ENCODE measurements at regions not wholly inside any gene's neighbourhood (a gene's known extent, or its start where the extent isn't known, plus 50 kb on each side); places are given as distances from the start of the nearest gene placed in this dataset.

DNA sequence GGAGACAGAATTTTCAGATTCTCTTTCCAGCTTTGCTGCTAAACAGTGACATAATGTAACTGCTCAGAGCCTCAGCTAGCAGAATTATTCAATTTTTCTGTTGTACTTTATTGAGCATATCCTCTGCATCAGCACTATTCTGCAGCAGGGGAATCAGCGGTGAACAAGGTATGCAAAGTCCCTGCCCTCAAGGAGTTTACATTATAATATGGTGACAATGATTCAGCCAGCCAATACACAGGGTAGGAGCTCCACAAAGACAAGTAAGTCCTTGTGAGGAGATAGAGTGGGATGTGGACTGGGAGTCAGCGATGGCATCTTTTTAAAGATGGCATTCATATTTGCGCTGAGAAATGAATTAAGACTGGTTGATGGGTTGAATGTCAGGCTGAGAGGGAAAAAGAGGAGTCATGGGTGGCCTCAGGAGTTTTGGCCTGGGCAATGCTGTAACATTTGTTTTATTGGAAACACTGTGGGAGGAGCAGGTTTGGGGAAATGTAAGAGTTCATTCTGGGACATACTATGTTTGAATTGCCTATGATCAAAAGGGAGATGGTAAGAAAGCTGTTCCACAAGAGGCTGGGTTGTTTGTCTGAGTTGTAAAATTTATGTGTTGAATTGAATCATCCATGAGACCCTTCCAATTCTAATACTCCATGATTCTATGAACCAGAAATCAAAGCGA lies 194.5 kb downstream of the PLK2 start:
- Histone ChIP-seq H3K36me3 (no peaks in the 10 kb centered on the region), H3K9me3 (no peaks in the 10 kb centered on the region), H3K4me1 (no peaks in the 10 kb centered on the region), H3K27ac (no peak overlapping the region), H3K27me3 (no peaks in the 10 kb centered on the region), H3K4me3 (no peak overlapping the region)
- 90 to 96% (median 92%) methylated on average over 4 of the region's 4 CpGs for WGBS, 5 donors
- no peak for DNase-seq
- TF ChIP-seq EP300 (IDR thresholded peaks at IDR 0.05): no peak
- no peak for TF ChIP-seq POLR2A (IDR thresholded peaks at IDR 0.05)
- no peak for TF ChIP-seq POLR2AphosphoS5 (IDR thresholded peaks at IDR 0.05)
- TF ChIP-seq, protein P1, sequence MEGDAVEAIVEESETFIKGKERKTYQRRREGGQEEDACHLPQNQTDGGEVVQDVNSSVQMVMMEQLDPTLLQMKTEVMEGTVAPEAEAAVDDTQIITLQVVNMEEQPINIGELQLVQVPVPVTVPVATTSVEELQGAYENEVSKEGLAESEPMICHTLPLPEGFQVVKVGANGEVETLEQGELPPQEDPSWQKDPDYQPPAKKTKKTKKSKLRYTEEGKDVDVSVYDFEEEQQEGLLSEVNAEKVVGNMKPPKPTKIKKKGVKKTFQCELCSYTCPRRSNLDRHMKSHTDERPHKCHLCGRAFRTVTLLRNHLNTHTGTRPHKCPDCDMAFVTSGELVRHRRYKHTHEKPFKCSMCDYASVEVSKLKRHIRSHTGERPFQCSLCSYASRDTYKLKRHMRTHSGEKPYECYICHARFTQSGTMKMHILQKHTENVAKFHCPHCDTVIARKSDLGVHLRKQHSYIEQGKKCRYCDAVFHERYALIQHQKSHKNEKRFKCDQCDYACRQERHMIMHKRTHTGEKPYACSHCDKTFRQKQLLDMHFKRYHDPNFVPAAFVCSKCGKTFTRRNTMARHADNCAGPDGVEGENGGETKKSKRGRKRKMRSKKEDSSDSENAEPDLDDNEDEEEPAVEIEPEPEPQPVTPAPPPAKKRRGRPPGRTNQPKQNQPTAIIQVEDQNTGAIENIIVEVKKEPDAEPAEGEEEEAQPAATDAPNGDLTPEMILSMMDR (IDR thresholded peaks at IDR 0.05): no peak
- intact Hi-C loops (cut with DNase I; ENCODE audit: low total_unique reads): no loop called here

- Histone ChIP-seq H3K27me3 (no peaks in the 10 kb centered on the region), H3K4me1 (peaks cover 0 to 8% (median 0%) of the 10 kb centered on the region in 4 donors), H3K27ac (no peak overlapping the region), H3K9me3 (no peaks in the 10 kb centered on the region), H3K36me3 (no peaks in the 10 kb centered on the region), H3K4me3 (no peak overlapping the region)
- intact Hi-C loops (cut with DNase I; ENCODE audit: low total_unique reads): no loop called here
- DNase-seq: peak in 1 of 2 donors; percentile 27
- TF ChIP-seq POLR2A (IDR thresholded peaks at IDR 0.05) (no peak), POLR2AphosphoS5 (IDR thresholded peaks at IDR 0.05) (no peak), EP300 (IDR thresholded peaks at IDR 0.05) (no peak)
- TF ChIP-seq, protein P1 (IDR thresholded peaks at IDR 0.05): no peak
- 57 to 77% (median 64%) methylated on average over 3 of the region's 3 CpGs for WGBS, 5 donors
Observed at GRCh38 chr5:58264276-58264675, 195.6 kb downstream of the PLK2 start.

DNA sequence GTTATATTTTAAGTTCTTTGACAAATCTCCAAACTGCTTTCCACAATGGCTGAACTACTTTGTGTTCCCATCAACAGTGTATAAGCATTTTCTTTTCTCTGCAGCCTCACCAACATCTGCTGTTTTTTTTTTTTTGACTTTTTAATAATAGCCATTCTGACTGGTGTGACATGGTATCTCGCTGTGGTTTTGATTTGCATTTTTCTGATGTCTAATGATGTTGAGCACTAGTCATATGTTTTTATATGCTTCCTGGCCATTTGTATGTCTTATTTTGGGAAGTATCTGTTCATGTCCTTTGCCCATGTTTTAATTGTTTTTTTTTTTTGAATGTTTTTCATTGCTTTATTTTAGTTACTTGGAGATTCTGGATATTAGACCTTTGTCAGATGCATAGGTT lies 196.6 kb downstream of the PLK2 start:
- 82 to 97% (median 95%) methylated on average over 1 of the region's 1 CpG for WGBS, 5 donors
- Histone ChIP-seq H3K27ac (no peak overlapping the region), H3K4me3 (no peak overlapping the region), H3K27me3 (no peaks in the 10 kb centered on the region), H3K4me1 (peaks cover 0 to 13% (median 0%) of the 10 kb centered on the region in 4 donors), H3K36me3 (no peaks in the 10 kb centered on the region), H3K9me3 (no peaks in the 10 kb centered on the region)
- DNase-seq: no peak
- intact Hi-C loops (cut with DNase I; ENCODE audit: low total_unique reads): no loop called here
- TF ChIP-seq EP300 (IDR thresholded peaks at IDR 0.05): no peak
- no peak for TF ChIP-seq POLR2A (IDR thresholded peaks at IDR 0.05)
- TF ChIP-seq, protein P1 (IDR thresholded peaks at IDR 0.05): no peak
- TF ChIP-seq POLR2AphosphoS5 (IDR thresholded peaks at IDR 0.05): no peak

DNA sequence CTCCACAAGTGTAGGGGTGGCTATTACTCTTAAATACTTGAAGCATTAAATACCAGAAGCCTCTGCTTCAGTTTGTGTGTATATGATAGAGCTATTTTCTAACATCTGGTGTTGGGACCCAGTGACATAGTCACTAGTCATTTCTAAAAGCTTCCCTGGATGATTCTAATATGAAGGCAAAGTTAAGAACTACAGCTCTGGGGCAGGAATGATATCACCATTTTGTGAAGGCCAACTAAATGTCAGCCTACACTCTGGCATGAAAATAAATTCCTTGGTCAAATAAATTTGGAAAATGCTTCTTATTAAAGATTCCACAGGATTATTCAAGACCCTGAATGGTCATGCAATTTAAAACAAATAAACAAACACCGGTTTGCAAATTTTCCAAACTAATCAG lies 197.7 kb downstream of the PLK2 start:
- DNase-seq: no peak
- intact Hi-C loops (cut with DNase I; ENCODE audit: low total_unique reads): no loop called here

More for the DNA sequence above, 197.7 kb downstream of the PLK2 start:
- TF ChIP-seq, protein P1 (IDR thresholded peaks at IDR 0.05): no peak
- no peak for TF ChIP-seq POLR2AphosphoS5 (IDR thresholded peaks at IDR 0.05)
- no peak for TF ChIP-seq POLR2A (IDR thresholded peaks at IDR 0.05)
- no peak for TF ChIP-seq EP300 (IDR thresholded peaks at IDR 0.05)
- Histone ChIP-seq H3K27ac (no peak overlapping the region), H3K27me3 (no peaks in the 10 kb centered on the region), H3K4me3 (no peak overlapping the region), H3K9me3 (no peaks in the 10 kb centered on the region), H3K36me3 (no peaks in the 10 kb centered on the region), H3K4me1 (peaks cover 0 to 13% (median 0%) of the 10 kb centered on the region in 4 donors)
- WGBS, 5 donors: 68 to 83% (median 81%) methylated on average over 1 of the region's 1 CpG

Measured in stomach (tissue), 8 donors.